H7 (cell line): ENCODE measurements at regions not wholly inside any gene's neighbourhood (a gene's known extent, or its start where the extent isn't known, plus 50 kb on each side); places are given as distances from the start of the nearest gene placed in this dataset.

Source experiments
- DNase-seq: peaks from one replicate; pipeline ENCODE4 v3.0.0; 2012
- H3K27me3 ChIP-seq: 2 replicates; pipeline ENCODE4 v1.6.0; 2011; ENCODE audit warnings: mild to moderate bottlenecking, low read length; ENCODE audit not compliant: control insufficient read depth, insufficient read depth
- H3K36me3 ChIP-seq: replicated peaks from 2 replicates; pipeline ENCODE4 v1.5.1; 2011; ENCODE audit warnings: low read length; ENCODE audit not compliant: control insufficient read depth, insufficient read depth
- H3K4me3 ChIP-seq: 2 replicates; pipeline ENCODE4 v1.5.1; 2011; ENCODE audit warnings: low read depth, mild to moderate bottlenecking, control low read depth, low read length, moderate library complexity; ENCODE audit not compliant: insufficient read depth

DNA sequence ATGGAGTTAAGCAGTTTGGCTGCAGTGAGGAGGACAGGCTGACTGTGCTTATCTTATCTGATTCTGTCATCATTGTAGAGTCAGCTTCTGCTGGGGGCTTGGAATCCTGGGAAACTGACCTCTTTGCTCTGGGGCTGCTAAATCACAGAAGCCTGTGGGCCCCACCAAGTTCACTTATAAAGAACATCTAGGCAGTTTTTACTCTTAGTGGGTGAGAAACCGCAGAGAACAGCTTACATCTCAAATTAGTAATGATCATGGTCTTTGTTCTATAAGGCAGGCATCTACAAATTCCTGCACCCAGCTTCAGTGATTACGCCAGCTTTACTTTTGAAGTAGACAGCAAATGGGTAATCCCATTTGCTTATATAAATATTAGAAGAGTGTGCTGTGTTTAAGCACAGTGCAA lies 75.7 kb downstream of the ZC3H11B start:
- H3K4me3 ChIP-seq, result no peak overlapping the region
- H3K27me3 ChIP-seq, result no peaks in the 10 kb centered on the region
- no peak for DNase-seq
- H3K36me3 ChIP-seq, result no peaks in the 10 kb centered on the region

DNA sequence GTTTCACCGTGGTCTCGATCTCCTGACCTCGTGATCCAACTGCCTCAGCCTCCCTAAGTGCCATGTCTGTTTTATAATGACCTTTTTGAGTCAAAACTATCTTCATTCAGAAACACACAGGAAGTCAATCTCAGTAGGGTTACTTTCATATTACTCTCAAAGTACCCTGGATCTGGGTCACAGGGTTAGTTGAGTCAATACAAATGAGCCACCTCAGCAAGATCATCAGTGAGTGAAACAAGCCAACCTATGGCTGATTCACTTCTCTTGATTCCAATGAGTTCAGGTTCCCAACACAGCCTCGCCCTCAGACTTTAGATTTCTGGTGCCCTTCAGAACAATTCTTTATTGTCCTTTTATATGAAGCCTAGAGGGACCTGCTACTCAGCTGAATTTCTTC lies 76.9 kb downstream of the ZC3H11B start:
- H3K27me3 ChIP-seq, result no peaks in the 10 kb centered on the region
- DNase-seq, result no peak
- no peaks in the 10 kb centered on the region for H3K36me3 ChIP-seq
- H3K4me3 ChIP-seq, result no peak overlapping the region

DNA sequence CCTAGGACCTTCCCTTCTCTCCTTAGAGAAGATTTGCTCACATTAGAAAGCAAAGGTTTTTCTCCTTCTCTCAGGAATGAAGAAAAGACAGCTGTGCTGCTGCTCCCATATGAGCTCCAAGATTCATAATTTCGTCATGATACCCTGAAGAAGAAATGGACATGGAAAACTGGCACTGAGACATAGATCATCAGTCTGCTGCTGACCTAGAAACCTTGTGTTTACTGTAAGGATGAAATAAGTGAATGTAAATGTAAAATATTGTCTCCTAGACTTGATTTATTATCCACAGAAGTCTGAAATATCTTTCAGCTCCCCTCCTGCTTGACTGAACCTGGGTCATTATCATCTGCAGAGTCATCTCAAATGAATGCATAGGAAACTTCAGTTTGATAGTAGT lies 77.9 kb downstream of the ZC3H11B start:
- Histone ChIP-seq H3K4me3 (no peak overlapping the region), H3K36me3 (no peaks in the 10 kb centered on the region), H3K27me3 (no peaks in the 10 kb centered on the region)
- DNase-seq, result no peak

DNA sequence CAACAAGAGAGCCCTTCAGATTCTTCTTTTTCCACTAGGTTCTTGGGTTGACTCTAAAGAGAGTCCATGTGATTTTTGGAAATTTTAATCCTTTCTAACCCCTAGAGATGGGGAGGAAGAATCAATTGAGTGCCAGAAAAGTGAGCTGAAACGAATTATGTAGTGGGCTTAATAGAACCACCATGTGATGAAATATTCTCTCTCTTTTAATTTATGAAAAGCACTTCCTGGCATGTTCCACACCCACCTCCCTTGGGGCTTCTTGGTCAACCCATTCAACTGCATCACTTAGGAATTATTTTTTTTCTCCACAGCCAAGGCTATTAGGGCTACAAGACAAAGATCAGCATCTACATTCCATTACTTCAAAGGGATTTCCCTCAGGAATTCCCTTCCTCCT lies 79.6 kb downstream of the ZC3H11B start:
- no peak for DNase-seq
- Histone ChIP-seq H3K4me3 (no peak overlapping the region), H3K36me3 (no peaks in the 10 kb centered on the region), H3K27me3 (no peaks in the 10 kb centered on the region)

DNA sequence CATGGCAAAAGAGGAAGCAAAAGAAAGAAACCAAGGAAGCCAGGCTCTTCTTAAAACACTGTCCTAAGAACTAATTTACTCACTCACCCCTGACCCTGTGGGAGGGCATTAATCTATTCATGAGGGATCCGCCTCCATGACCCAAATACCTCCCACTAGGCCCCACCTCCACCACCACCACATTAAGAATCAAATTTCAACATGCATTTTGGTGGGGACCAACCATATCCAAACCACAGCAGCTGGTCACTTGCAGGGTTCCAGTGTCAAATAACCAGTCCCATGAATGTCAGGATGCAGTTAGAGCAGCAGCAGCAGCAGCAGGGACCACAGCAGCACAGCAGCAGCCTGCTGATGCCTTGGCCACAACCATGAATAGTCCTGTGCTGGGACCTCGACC lies 83.8 kb downstream of the ZC3H11B start:
- Histone ChIP-seq H3K4me3 (no peak overlapping the region), H3K36me3 (no peaks in the 10 kb centered on the region), H3K27me3 (no peaks in the 10 kb centered on the region)
- DNase-seq, result no peak

DNA sequence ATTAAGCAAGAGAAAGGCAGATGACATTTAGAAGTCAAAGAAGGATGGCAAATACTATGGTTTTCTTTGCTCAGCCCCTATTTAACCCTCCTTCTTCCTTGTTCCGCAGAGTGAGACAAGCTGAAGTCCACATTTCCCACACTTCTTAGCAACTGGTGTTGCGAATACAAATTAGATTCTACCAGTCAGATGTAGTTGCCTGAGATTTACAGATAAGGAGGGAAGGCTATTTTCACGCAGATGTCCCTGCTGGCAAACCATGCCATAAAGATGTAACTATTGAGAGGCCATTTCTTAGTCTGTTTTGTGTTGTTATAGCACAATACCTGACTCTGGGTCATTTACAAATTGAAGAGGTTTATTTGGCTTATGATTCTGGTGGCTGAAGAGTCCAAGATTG lies 84.3 kb downstream of the ZC3H11B start:
- H3K36me3 ChIP-seq, result no peaks in the 10 kb centered on the region
- no peak for DNase-seq
- H3K27me3 ChIP-seq, result no peaks in the 10 kb centered on the region
- H3K4me3 ChIP-seq, result no peak overlapping the region

DNA sequence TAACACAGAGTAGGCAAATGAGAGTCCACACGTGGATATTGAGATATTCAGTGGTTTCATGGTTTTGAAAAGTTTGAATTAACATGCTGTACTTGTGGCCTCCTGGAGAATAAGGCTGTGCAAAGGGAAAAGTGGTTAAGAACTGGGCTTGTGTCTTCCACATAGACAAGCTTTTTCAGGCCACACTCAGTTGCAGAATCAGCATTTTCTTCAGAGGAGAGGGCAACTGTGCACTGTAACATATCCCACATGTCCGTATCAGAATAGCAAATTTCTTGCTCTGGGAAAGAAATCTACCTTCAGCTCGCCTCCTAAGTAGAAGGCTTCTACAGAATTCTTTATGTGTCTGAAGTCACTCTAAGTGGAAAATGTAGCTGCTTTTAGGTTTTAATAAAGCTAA lies 84.9 kb downstream of the ZC3H11B start:
- H3K27me3 ChIP-seq, result no peaks in the 10 kb centered on the region
- no peaks in the 10 kb centered on the region for H3K36me3 ChIP-seq
- H3K4me3 ChIP-seq, result no peak overlapping the region
- DNase-seq, result no peak

DNA sequence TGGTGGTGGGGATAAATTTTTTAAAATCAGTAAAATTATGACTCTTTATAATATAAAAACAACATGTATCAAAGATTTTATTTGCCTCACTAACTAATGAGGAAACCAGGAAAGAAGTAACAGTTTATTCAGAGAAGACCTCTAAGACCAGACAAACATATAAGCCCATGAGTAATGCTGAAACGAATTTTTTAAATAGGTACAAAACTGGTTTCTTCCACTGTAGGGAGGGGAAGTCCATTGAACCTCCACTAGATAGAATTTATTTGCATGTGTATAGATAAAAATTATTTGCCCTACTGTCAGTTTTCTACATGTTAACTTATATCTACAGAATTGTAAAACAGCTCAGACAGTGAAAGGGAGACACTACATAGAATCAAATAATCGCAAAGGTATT lies 86.8 kb downstream of the ZC3H11B start:
- Histone ChIP-seq H3K27me3 (no peaks in the 10 kb centered on the region), H3K36me3 (no peaks in the 10 kb centered on the region), H3K4me3 (no peak overlapping the region)
- no peak for DNase-seq

DNA sequence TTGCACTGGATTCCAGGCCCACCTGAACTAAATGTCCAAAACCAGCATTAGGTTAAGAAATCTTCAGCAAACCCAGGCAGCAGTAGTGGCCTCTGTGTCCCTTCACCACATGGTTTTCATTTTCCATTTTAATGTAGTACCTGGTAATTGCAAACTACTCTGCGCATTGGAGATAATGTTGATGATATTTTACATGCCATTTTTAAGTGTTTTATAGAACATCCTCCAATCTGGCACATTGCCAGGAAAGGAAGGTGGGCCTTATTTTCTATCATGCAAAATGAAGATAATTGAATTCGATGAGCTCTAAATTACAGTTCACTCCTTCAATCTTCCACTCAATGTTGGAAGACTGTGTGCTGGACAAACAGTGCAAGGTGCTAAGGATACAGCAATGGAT lies 89.5 kb downstream of the ZC3H11B start:
- H3K27me3 ChIP-seq, result no peaks in the 10 kb centered on the region
- no peak overlapping the region for H3K4me3 ChIP-seq
- no peak for DNase-seq
- H3K36me3 ChIP-seq, result no peaks in the 10 kb centered on the region

DNA sequence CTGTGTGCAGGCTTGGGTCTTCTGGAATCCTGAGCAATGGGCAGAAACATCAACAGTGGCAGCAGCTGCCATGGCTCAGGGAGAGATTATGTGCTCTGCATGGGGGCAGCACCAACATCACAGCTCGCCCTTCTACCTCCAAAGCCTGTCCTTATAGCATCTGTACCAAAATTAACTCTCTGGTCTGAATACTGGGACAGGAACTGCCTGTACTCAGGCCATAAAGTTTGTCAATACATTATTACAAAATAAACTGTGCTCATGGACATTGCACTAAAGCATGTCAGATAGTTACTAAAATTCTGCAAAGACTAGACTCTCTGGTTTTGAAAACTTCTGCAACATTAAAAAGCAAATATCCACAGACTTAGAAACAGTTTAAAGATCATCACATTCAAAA lies 91.6 kb downstream of the ZC3H11B start:
- Histone ChIP-seq H3K4me3 (no peak overlapping the region), H3K36me3 (no peaks in the 10 kb centered on the region), H3K27me3 (no peaks in the 10 kb centered on the region)
- no peak for DNase-seq

DNA sequence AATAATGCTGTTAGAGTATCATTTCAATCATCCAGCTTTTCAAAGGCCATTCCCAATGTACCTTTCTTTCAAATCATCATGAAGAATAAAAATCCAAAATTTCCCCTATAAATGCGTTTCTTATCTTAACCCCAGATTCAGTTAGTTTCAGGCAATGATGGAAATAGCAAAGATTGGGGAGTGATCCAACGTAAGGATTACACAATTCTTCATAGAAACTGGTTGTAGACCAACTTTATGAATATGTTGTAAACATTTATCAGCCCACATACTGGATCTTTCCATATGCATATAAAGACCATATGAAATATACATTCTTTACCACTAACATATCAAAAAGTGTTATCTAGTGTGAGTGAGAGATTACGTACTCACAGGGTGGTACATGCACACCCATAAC lies 92.7 kb downstream of the ZC3H11B start:
- Histone ChIP-seq H3K36me3 (no peaks in the 10 kb centered on the region), H3K4me3 (no peak overlapping the region), H3K27me3 (no peaks in the 10 kb centered on the region)
- no peak for DNase-seq

DNA sequence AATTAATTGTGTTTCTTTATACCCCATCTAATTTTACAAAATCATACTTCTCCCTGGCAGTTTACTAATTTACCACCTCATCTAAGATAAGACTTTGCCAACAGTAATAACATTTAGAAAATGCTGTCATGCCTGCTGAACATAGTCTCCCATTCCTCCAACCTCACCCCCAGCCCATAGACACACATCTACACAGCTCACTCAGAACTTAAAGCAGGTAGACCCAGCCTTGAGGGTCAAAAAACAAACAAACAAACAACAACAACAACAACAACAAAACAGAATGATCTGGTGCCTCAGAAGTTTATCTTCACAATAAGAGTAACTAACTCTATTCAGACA lies 94.0 kb downstream of the ZC3H11B start:
- Histone ChIP-seq H3K36me3 (no peaks in the 10 kb centered on the region), H3K4me3 (no peak overlapping the region), H3K27me3 (no peaks in the 10 kb centered on the region)
- DNase-seq, result no peak

DNA sequence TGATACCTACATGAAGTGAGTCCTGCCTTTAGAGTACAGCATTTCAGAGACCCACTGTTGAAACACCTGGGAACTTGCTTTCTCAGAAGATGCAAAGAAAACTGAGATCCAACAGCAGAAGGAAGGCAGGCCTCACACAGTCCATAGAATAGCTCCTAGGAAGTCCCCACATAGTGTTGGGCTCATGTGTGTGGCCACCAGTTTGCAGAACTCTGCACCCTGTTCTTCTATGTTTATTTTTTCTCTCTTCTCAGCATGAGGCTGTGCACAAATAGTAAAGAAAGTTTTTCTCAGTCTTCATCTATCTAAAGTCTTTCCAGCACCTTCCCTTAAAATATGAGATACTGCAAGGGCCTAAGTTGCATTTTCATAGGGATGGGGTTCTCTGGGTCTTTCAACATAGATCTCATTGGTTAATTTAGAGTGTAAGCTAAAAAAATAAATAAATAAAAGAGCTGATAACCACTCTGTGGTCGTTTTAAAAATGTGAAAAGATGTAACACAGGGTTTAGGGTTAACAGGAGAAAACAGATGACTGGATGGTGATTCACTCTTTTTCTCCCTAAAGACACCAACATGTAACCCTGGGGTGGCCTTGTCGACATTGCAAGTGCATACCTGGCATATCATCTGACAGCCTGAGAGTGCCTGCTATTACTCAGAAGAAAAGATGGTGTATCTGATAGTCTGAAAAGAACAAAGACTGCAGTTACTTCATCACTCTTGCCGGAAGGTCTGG lies 94.6 kb downstream of the ZC3H11B start:
- no peak for DNase-seq
- no peaks in the 10 kb centered on the region for H3K27me3 ChIP-seq
- no peaks in the 10 kb centered on the region for H3K36me3 ChIP-seq
- no peak overlapping the region for H3K4me3 ChIP-seq

DNA sequence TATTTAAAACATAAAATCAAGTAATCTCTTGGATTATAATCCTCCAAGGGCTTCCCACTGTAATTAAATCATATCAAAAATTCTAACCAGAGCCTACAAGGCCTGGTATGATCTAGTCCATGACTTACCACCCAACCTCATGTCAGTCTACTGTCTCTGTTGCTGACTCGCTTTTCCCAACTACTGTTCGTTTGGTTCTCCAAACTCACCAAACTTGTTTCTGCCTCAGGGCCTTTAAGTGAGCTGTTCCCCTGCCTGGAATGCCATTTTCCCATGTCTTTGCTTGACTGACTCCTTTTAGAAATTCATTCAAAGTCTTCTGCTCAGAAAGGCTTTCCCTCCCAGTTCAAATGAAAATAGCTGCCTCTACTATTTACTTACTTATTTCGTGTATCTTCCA lies 95.9 kb downstream of the ZC3H11B start:
- no peak for DNase-seq
- Histone ChIP-seq H3K36me3 (no peaks in the 10 kb centered on the region), H3K4me3 (no peak overlapping the region), H3K27me3 (no peaks in the 10 kb centered on the region)

DNA sequence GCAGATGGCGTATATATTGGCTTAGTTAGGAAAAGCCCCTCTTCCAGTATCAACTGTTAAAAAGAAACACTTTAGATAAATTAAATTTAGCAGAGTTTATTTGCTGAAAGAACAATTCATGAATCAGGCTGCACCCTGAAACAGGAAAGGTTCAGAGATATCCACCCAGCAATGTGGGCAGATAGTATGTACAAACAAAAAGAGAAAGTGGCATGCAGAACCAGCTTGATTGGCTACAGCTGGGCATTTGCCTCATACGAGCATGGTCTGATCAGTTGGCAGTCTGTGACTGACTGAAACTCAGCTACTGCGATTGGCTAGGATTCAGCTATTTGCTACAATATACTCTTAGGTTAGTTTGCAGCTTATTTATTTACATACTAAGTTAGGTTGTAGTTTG lies 98.2 kb downstream of the ZC3H11B start:
- no peak overlapping the region for H3K4me3 ChIP-seq
- DNase-seq, result no peak
- no peaks in the 10 kb centered on the region for H3K36me3 ChIP-seq
- no peaks in the 10 kb centered on the region for H3K27me3 ChIP-seq

DNA sequence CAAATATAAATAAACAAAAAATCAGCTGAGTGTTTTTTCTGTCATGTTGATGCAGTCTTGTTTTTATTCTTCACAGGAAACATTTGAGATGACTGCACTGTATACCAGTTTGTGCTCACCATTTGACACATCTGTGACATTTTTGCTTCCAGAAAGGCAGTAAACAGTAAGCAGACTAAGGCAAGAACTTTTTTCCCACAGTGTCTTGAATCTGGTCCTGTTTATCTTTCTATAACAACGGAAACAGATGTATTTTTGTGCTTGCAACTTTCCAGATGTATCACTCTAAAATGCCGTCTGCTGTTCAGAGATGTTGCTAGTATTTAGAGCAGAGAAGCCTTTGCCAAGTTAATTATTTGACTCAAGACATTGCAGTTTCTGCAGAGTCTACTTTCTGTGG lies 105.5 kb downstream of the ZC3H11B start:
- H3K27me3 ChIP-seq, result no peaks in the 10 kb centered on the region
- H3K4me3 ChIP-seq, result no peak overlapping the region
- no peak for DNase-seq
- no peaks in the 10 kb centered on the region for H3K36me3 ChIP-seq
